ENCODE measurements at regions not wholly inside any gene's neighbourhood (a gene's known extent, or its start where the extent isn't known, plus 50 kb on each side); places are given as distances from the start of the nearest gene placed in this dataset.

- DNase-seq (ENCODE audit: unreplicated experiment) = no peak
- CTCF ChIA-PET = interaction anchor here (0.5 to 0.6 kb wide), 2 partner anchors 242 to 1892 kb away, joined by 3 read pairs; no protein-coding TSS in a partner anchor
- BruUV-seq (replicated peaks) = no TSS peak
- TF ChIP-seq CTCF (IDR thresholded peaks at IDR 0.05; ENCODE audit: unreplicated experiment) = no peak
- H3K36me3 Mint-ChIP-seq (ENCODE audit: insufficient read depth, unreplicated experiment) = no peaks in the 10 kb centered on the region
- POLR2A ChIA-PET = no interaction called here
- peaks cover 7% of the 10 kb centered on the region for H3K9me3 Mint-ChIP-seq (ENCODE audit: unreplicated experiment)
- intact Hi-C loops (cut with micrococcal nuclease) = no loop called here
- H3K4me1 Mint-ChIP-seq (ENCODE audit: insufficient read depth, unreplicated experiment) = no peaks in the 10 kb centered on the region
- peak overlapping the region; percentile 68 for H3K27ac Mint-ChIP-seq (ENCODE audit: low read depth, unreplicated experiment)
- H3K4me3 Mint-ChIP-seq (ENCODE audit: unreplicated experiment) = no peak overlapping the region
- H3K27me3 Mint-ChIP-seq (ENCODE audit: insufficient read depth, unreplicated experiment) = peaks cover 54% of the 10 kb centered on the region
These were observed 114.5 kb upstream of the RPL38 start for GRCh38 chr17:74088934-74089329.

GRCh38 chr17:74089380-74089779, 114.1 kb upstream of the RPL38 start:
- Mint-ChIP-seq H3K4me1 (ENCODE audit: insufficient read depth, unreplicated experiment) (no peaks in the 10 kb centered on the region), H3K27me3 (ENCODE audit: insufficient read depth, unreplicated experiment) (peaks cover 52% of the 10 kb centered on the region), H3K27ac (ENCODE audit: low read depth, unreplicated experiment) (peak overlapping the region; percentile 68), H3K4me3 (ENCODE audit: unreplicated experiment) (no peak overlapping the region), H3K9me3 (ENCODE audit: unreplicated experiment) (peaks cover 7% of the 10 kb centered on the region), H3K36me3 (ENCODE audit: insufficient read depth, unreplicated experiment) (no peaks in the 10 kb centered on the region)
- ChIA-PET POLR2A (interaction anchor here (1.1 kb wide), 1 partner anchor 21 kb away, joined by 3 read pairs; no protein-coding TSS in a partner anchor), CTCF (interaction anchor here (0.6 kb wide), 1 partner anchor 1892 kb away, joined by 3 read pairs; no protein-coding TSS in a partner anchor)
- DNase-seq (ENCODE audit: unreplicated experiment) = no peak
- intact Hi-C loops (cut with micrococcal nuclease) = no loop called here
- no peak for TF ChIP-seq CTCF (IDR thresholded peaks at IDR 0.05; ENCODE audit: unreplicated experiment)
- BruUV-seq (replicated peaks) = no TSS peak

GRCh38 chr17:74089869-74090464, 113.5 kb upstream of the RPL38 start:
- BruUV-seq (replicated peaks) = no TSS peak
- CTCF ChIA-PET = interaction anchor here (0.5 to 1.1 kb wide), 8 partner anchors 8 to 290 kb away, joined by 3 to 5 read pairs (median 3); no protein-coding TSS in a partner anchor

GRCh38 chr17:74094651-74095050, 108.8 kb upstream of the RPL38 start:
- Mint-ChIP-seq H3K9me3 (ENCODE audit: unreplicated experiment) (no peaks in the 10 kb centered on the region), H3K4me1 (ENCODE audit: insufficient read depth, unreplicated experiment) (no peaks in the 10 kb centered on the region), H3K27ac (ENCODE audit: low read depth, unreplicated experiment) (no peak overlapping the region), H3K27me3 (ENCODE audit: insufficient read depth, unreplicated experiment) (peaks cover 14% of the 10 kb centered on the region), H3K36me3 (ENCODE audit: insufficient read depth, unreplicated experiment) (no peaks in the 10 kb centered on the region), H3K4me3 (ENCODE audit: unreplicated experiment) (no peak overlapping the region)
- intact Hi-C loops (cut with micrococcal nuclease) = no loop called here
- no peak for TF ChIP-seq CTCF (IDR thresholded peaks at IDR 0.05; ENCODE audit: unreplicated experiment)
- no TSS peak for BruUV-seq (replicated peaks)
- CTCF ChIA-PET = no interaction called here
- POLR2A ChIA-PET = no interaction called here
- DNase-seq (ENCODE audit: unreplicated experiment) = no peak

More at GRCh38 chr17:74089869-74090464, 113.5 kb upstream of the RPL38 start:
- DNase-seq (ENCODE audit: unreplicated experiment) = peak; percentile 66
- peaks cover 4% of the 10 kb centered on the region for H3K9me3 Mint-ChIP-seq (ENCODE audit: unreplicated experiment)
- intact Hi-C loops (cut with micrococcal nuclease) = loop anchor here (1.0 to 2.0 kb wide), 2 partner anchors 86 to 109 kb away; no protein-coding TSS in a partner anchor
- H3K27ac Mint-ChIP-seq (ENCODE audit: low read depth, unreplicated experiment) = no peak overlapping the region
- H3K4me1 Mint-ChIP-seq (ENCODE audit: insufficient read depth, unreplicated experiment) = no peaks in the 10 kb centered on the region
- TF ChIP-seq CTCF (IDR thresholded peaks at IDR 0.05; ENCODE audit: unreplicated experiment) = peak; percentile 46
- no peak overlapping the region for H3K4me3 Mint-ChIP-seq (ENCODE audit: unreplicated experiment)
- H3K27me3 Mint-ChIP-seq (ENCODE audit: insufficient read depth, unreplicated experiment) = peaks cover 46% of the 10 kb centered on the region
- POLR2A ChIA-PET = interaction anchor here (1.1 kb wide), 1 partner anchor 21 kb away, joined by 3 read pairs; no protein-coding TSS in a partner anchor
- no peaks in the 10 kb centered on the region for H3K36me3 Mint-ChIP-seq (ENCODE audit: insufficient read depth, unreplicated experiment)
